NCI-H2227 (cell line): ENCODE measurements at regions not wholly inside any gene's neighbourhood (a gene's known extent, or its start where the extent isn't known, plus 50 kb on each side); places are given as distances from the start of the nearest gene placed in this dataset.

Experiments used
- DNase-seq: peaks from one replicate; lab custom pipeline; 2025; ENCODE audit not compliant: unreplicated experiment; lab: John Stamatoyannopoulos, UW

GRCh38 chr13:24007979-24008620 is 110.8 kb upstream of the C1QTNF9B start:
- DNase-seq: no peak

- no peak for DNase-seq
Observed at GRCh38 chr13:24008679-24009078, 111.4 kb upstream of the C1QTNF9B start.

GRCh38 chr13:24011266-24011665 is 114.0 kb upstream of the C1QTNF9B start:
- no peak for DNase-seq

GRCh38 chr13:24012648-24013047 is 115.3 kb upstream of the C1QTNF9B start:
- no peak for DNase-seq

- no peak for DNase-seq
Observed at GRCh38 chr13:24013189-24013588, 115.9 kb upstream of the C1QTNF9B start.

GRCh38 chr13:24016046-24016445 is 118.7 kb upstream of the C1QTNF9B start:
- DNase-seq: no peak

GRCh38 chr13:24022568-24022967 is 125.3 kb upstream of the C1QTNF9B start:
- DNase-seq: no peak

- no peak for DNase-seq
Observed at GRCh38 chr13:24023073-24023472, 125.8 kb upstream of the C1QTNF9B start.

GRCh38 chr13:24027494-24027893 is 130.2 kb upstream of the C1QTNF9B start:
- DNase-seq: no peak

GRCh38 chr13:24032252-24032651 is 128.3 kb upstream of the SPATA13 start:
- no peak for DNase-seq

- DNase-seq: no peak
Observed at GRCh38 chr13:24032674-24033073, 127.8 kb upstream of the SPATA13 start.

- no peak for DNase-seq
Observed at GRCh38 chr13:24033527-24034302, 126.8 kb upstream of the SPATA13 start.

- DNase-seq: no peak
Observed at GRCh38 chr13:24035411-24035810, 125.1 kb upstream of the SPATA13 start.

GRCh38 chr13:24036115-24036514 is 124.4 kb upstream of the SPATA13 start:
- no peak for DNase-seq

GRCh38 chr13:24038405-24038804 is 122.1 kb upstream of the SPATA13 start:
- DNase-seq: no peak

- DNase-seq: no peak
Observed at GRCh38 chr13:24038841-24039330, 121.6 kb upstream of the SPATA13 start.

- no peak for DNase-seq
Observed at GRCh38 chr13:24039621-24040475, 120.7 kb upstream of the SPATA13 start.

GRCh38 chr13:24040835-24041234 is 119.7 kb upstream of the SPATA13 start:
- DNase-seq: no peak

GRCh38 chr13:24041651-24042225 is 118.8 kb upstream of the SPATA13 start:
- no peak for DNase-seq

- DNase-seq: no peak
Observed at GRCh38 chr13:24042710-24043440, 117.6 kb upstream of the SPATA13 start.
